ENCODE measurements at regions not wholly inside any gene's neighbourhood (a gene's known extent, or its start where the extent isn't known, plus 50 kb on each side); places are given as distances from the start of the nearest gene placed in this dataset.

GRCh38 chr3:194838236-194838635 is 152.6 kb downstream of the FAM43A start:
- H3K4me1 ChIP-seq: no peaks in the 10 kb centered on the region
- ATAC-seq (no peak), DNase-seq (no peak)
- no peak overlapping the region for H3K27ac ChIP-seq
- H3K27me3 ChIP-seq: no peaks in the 10 kb centered on the region
- no peak for TF ChIP-seq CTCF (IDR thresholded peaks at IDR 0.05)
- H3K4me3 ChIP-seq: no peak overlapping the region
- H3K9me3 ChIP-seq: no peaks in the 10 kb centered on the region
- no peaks in the 10 kb centered on the region for H3K36me3 ChIP-seq
- intact Hi-C loops (cut with DNase I): no loop called here

DNA sequence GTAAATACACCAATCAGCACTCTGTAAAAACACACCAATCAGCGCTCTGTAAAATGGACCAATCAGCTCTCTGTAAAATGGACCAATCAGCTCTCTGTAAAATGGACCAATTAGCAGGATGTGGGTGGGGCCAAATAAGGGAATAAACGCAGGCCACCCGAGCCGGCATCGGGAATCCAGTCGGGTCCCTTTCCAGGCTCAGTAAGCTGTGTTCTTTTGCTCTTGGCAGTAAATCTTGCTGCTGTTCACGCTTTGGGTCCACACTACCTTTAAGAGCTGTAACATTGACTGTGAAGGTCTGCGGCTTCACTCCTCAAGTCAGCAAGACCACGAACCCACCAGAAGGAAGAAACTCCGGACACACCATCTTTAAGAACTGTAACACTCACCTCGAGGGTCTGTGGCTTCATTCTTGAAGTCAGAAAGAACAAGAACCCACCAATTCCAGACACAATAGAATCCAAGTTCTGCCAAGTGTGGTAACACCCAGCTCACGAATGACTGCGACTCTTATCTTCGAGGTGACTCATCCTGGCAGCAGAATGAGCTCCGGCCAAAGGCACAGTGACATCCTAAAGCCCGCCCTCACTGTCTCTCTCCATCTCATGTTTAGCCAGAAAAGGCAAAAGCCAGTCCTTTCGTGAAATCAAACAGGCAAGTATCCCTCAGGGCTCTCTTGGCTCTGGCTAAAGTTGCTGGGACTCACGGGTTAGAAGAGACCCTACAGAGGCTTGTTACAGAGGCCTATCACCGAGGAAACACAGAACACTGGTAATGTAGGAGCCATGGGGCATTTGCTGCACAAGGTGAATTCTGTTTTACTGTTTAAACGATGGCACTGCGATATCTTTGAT is 155.2 kb downstream of the FAM43A start:
- no peak for TF ChIP-seq CTCF (IDR thresholded peaks at IDR 0.05)
- Histone ChIP-seq H3K4me3 (no peak overlapping the region), H3K9me3 (no peaks in the 10 kb centered on the region), H3K27ac (no peak overlapping the region), H3K27me3 (no peaks in the 10 kb centered on the region), H3K36me3 (no peaks in the 10 kb centered on the region), H3K4me1 (no peaks in the 10 kb centered on the region)
- DNase-seq (no peak), ATAC-seq (peak; percentile 29)
- intact Hi-C loops (cut with DNase I): no loop called here

DNA sequence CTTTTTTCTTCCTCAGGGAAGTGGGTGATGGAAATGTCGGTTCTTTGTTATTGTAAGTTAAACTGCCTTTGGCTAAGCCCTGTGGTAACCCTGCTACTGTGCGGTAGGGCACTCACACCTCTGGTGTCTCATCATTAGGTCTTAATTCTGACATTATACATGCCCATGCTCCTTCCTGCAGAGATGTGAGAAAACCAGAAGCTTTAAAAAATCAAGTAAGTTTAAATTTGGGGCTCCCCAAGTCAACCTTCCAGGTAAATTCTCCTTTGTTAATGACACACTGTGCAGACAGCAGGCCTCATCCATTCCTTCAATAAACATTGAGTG is 155.8 kb downstream of the FAM43A start:
- no peak overlapping the region for H3K27ac ChIP-seq
- no peak for TF ChIP-seq CTCF (IDR thresholded peaks at IDR 0.05)
- no peaks in the 10 kb centered on the region for H3K9me3 ChIP-seq
- DNase-seq (no peak), ATAC-seq (no peak)
- H3K4me3 ChIP-seq: no peak overlapping the region
- intact Hi-C loops (cut with DNase I): no loop called here
- H3K36me3 ChIP-seq: no peaks in the 10 kb centered on the region
- H3K27me3 ChIP-seq: no peaks in the 10 kb centered on the region
- H3K4me1 ChIP-seq: no peaks in the 10 kb centered on the region

DNA sequence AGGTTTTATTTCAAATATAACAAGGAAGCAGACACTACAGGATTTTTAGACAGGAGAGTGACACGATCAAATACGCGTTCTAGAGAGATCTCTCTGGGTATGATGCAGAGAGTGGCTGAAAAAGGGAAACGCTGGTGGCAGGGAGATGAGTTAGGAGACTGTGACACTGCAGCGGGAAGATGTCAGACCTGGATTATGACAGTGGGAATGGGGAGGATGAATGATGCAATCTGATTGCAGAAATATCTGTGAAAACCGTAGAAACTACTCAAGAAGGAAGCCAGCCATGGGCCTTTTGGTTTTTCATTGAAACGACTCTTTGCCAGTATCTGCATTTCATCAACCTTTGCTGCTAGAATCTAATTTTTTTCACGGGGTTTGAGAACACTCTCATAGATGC is 157.9 kb downstream of the FAM43A start:
- Histone ChIP-seq H3K27ac (no peak overlapping the region), H3K27me3 (no peaks in the 10 kb centered on the region), H3K4me1 (no peaks in the 10 kb centered on the region), H3K9me3 (no peaks in the 10 kb centered on the region), H3K36me3 (no peaks in the 10 kb centered on the region), H3K4me3 (no peak overlapping the region)
- intact Hi-C loops (cut with DNase I): no loop called here
- ATAC-seq: no peak
- TF ChIP-seq CTCF (IDR thresholded peaks at IDR 0.05): no peak
- DNase-seq: no peak

GRCh38 chr3:194844046-194844445 is 158.4 kb downstream of the FAM43A start:
- no peak for TF ChIP-seq CTCF (IDR thresholded peaks at IDR 0.05)
- peak; percentile 35 for ATAC-seq
- no peaks in the 10 kb centered on the region for H3K9me3 ChIP-seq

More at GRCh38 chr3:194844046-194844445, 158.4 kb downstream of the FAM43A start:
- Histone ChIP-seq H3K27me3 (no peaks in the 10 kb centered on the region), H3K36me3 (no peaks in the 10 kb centered on the region), H3K4me3 (no peak overlapping the region), H3K4me1 (no peaks in the 10 kb centered on the region), H3K27ac (no peak overlapping the region)
- no peak for DNase-seq
- intact Hi-C loops (cut with DNase I): no loop called here
